Activated CD8-positive, alpha-beta T cell treated with anti-CD3 and anti-CD28 coated beads, Interleukin-2, amount 10 ng/mL, durations not matched to agents 7 days and 5 days (primary cell): ENCODE measurements at regions not wholly inside any gene's neighbourhood (a gene's known extent, or its start where the extent isn't known, plus 50 kb on each side); places are given as distances from the start of the nearest gene placed in this dataset.

ENCODE experiments used
- ATAC-seq: fragments of 150-1000 bp; cut with Tn5 transposase; one replicate; pipeline ENCODE4 v1.10.0; 2021; ENCODE audit warnings: moderate library complexity
- CTCF ChIA-PET: fragments of 350-600 bp; sonication (Branson Sonifier 250); formaldehyde crosslinking; loops from one replicate; lab custom pipeline; 2021; ENCODE audit warnings: antibody characterized with exemption; lab: Charles Lee
- POLR2A ChIA-PET: fragments of 350-600 bp; sonication (Branson Sonifier 250); formaldehyde crosslinking; loops from one replicate; lab custom pipeline; 2021; ENCODE audit warnings: antibody characterized with exemption; lab: Charles Lee
- DNase-seq: peaks from one replicate; pipeline ENCODE4 v3.0.0-alpha.2; 2020
- H3K27ac Mint-ChIP-seq: one replicate; pipeline ENCODE4 v1.8.0; 2021; ENCODE audit warnings: mild to moderate bottlenecking, mixed read lengths
- H3K27me3 Mint-ChIP-seq: one replicate; pipeline ENCODE4 v1.8.0; 2021; ENCODE audit warnings: low read depth, mixed read lengths
- H3K36me3 Mint-ChIP-seq: one replicate; pipeline ENCODE4 v1.8.0; 2021; ENCODE audit warnings: low read depth, mixed read lengths
- H3K4me1 Mint-ChIP-seq: one replicate; pipeline ENCODE4 v1.8.0; 2021; ENCODE audit warnings: low read depth, mixed read lengths
- H3K4me3 Mint-ChIP-seq: one replicate; pipeline ENCODE4 v1.8.0; 2021; ENCODE audit warnings: mild to moderate bottlenecking, mixed read lengths
- H3K9me3 Mint-ChIP-seq: one replicate; pipeline ENCODE4 v1.8.0; 2022; ENCODE audit warnings: mixed read lengths; ENCODE audit not compliant: insufficient read depth

DNA sequence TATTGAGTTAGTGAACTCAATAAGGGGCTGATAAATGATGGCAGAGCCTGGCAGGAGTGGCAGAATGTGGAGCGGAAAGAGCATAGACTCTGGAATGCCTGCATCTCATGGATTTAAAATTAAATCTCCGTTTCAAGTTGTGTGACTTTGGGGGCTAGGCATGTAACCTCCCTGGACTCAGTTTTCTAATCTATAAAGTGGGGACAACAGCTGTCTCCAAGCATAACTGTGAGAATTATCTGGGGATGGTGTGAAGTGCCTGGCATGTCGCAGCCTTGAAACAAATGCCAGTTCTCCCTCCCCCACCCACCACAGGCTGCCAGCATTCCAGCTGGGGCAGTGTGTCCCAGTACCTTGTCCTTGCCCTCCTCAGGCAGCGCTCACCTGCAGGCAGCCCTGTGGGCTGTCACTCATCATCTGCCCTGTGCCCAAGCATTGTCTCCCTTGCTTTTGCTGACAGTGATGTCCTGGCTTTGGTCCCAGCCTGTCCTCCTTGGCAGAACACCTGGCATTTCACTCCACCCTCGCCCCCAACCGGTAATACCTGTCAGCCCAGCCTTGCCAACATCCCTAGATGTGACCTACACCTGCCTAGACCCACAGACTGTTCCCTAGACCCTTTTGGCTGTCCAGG is 129.6 kb downstream of the MRM1 start:
- no peak overlapping the region for H3K4me3 Mint-ChIP-seq
- DNase-seq: no peak
- no peaks in the 10 kb centered on the region for H3K9me3 Mint-ChIP-seq
- no peak overlapping the region for H3K27ac Mint-ChIP-seq
- CTCF ChIA-PET: no interaction called here
- no peak for ATAC-seq
- H3K4me1 Mint-ChIP-seq: peaks cover 26% of the 10 kb centered on the region
- no peaks in the 10 kb centered on the region for H3K36me3 Mint-ChIP-seq
- POLR2A ChIA-PET: no interaction called here
- peaks cover 20% of the 10 kb centered on the region for H3K27me3 Mint-ChIP-seq

DNA sequence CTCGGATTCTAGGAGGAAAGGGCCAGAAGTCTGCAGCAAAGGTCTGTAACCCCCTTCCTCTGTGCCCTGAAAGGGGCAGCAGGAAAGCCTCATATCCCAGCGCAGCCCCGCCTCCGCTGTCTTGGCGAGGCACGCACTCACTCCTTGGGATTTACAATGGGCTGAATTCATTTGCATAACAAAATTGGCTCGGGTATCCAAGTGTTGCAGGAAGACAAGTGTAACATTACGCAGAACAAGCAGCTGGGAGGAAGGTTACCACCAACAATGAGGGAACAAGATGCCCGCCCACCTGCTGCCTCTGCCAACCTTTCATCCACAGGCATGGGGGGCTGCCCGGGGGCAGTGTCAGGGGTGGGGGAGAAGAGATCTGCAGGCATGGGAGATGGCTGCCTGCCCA is 130.4 kb downstream of the MRM1 start:
- DNase-seq (no peak), ATAC-seq (no peak)
- Mint-ChIP-seq H3K4me3 (no peak overlapping the region), H3K4me1 (peaks cover 18% of the 10 kb centered on the region), H3K27me3 (peaks cover 21% of the 10 kb centered on the region), H3K36me3 (no peaks in the 10 kb centered on the region), H3K9me3 (no peaks in the 10 kb centered on the region), H3K27ac (no peak overlapping the region)
- ChIA-PET POLR2A (interaction anchor here (0.9 kb wide), 1 partner anchor 9 kb away, joined by 3 read pairs; no protein-coding TSS in a partner anchor), CTCF (no interaction called here)

DNA sequence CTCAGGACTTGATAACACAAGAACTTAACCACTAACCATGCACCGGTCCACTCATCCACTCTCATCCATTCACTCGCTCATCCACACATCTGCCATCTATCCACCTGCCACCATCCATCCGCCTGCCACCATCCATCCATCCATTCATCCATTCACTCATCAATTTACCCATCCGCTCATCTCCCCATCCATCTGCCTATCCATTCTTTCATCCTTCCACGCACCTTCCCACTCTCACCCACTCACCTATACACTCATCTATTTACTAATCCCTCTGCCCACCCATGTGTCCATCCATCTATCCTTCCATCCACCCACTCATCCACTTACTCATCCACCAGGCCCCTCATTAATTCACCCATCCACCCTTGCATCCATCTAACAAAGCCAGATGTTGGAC is 131.0 kb downstream of the MRM1 start:
- DNase-seq (no peak), ATAC-seq (no peak)
- ChIA-PET POLR2A (interaction anchor here (0.9 kb wide), 1 partner anchor 10 kb away, joined by 3 read pairs; no protein-coding TSS in a partner anchor), CTCF (no interaction called here)
- Mint-ChIP-seq H3K27me3 (peaks cover 22% of the 10 kb centered on the region), H3K36me3 (no peaks in the 10 kb centered on the region), H3K9me3 (no peaks in the 10 kb centered on the region), H3K4me1 (peaks cover 13% of the 10 kb centered on the region), H3K27ac (no peak overlapping the region), H3K4me3 (no peak overlapping the region)

DNA sequence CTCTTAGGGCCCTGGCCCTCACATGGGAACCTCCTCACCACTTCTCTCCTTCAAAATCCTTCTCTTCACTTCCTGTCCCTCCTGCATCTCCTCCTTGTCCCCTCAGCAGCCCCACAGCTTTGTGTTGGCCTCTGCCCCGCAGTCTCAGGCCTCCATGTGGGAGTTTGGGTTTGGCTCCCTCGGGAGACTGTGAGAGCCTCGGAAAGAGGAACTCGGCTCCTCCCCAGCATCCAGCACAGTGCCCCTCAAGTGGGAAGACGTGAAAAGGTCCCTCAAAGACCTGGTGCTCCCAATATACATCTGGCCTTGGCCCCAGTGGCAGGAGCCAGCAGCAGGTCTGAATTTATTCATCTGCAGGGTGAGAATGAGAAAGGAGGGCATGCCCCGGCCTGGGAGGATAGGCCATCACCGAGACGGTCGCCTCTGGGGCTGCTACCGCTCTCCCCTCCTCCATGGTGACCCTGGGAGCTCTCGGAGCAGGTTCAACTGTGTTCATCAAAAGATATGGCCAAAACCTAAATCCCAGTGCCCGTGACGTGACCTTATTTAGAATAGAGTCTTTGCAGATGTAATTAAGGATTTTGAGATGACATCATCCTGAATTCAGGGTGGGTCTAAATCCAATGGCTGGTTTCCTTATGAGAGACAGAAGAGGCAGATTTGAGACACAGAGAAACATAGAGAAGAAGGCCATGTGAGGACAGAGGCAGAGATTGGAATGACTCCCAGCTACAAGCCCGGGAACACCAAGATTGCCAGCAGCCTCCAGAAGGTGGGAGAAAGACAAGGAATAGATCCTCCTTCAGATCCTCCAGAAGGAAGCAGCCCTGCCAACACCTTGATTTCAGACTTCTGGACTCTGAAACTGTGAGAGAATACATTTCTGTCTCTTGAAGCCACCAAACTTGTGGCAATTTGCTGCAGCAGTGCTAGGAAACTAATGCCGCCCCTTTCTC is 135.1 kb downstream of the MRM1 start:
- no peaks in the 10 kb centered on the region for H3K9me3 Mint-ChIP-seq
- DNase-seq: no peak
- peaks cover 13% of the 10 kb centered on the region for H3K27me3 Mint-ChIP-seq
- no peak overlapping the region for H3K27ac Mint-ChIP-seq
- H3K4me1 Mint-ChIP-seq: no peaks in the 10 kb centered on the region
- POLR2A ChIA-PET: no interaction called here
- ATAC-seq: no peak
- CTCF ChIA-PET: no interaction called here
- H3K36me3 Mint-ChIP-seq: no peaks in the 10 kb centered on the region
- H3K4me3 Mint-ChIP-seq: no peak overlapping the region

DNA sequence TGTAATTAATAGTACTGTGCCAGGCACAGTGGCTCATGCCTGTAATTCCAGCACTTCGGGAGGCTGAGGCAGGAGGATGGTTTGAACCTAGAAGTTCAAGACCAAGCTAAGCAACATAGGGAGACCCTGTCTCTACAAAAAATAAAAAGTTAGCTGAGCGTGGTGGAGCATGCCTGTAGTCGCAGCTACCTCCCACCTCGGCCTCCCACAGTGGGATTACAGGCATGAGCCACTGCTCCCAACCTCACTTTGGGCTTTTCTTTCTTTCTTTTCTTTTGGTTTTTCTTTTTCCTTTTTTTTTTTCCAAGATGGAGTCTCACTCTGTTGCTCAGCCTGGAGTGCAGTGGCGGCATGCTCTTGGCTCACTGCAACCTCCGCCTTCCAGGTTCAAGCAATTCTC is 137.8 kb downstream of the MRM1 start:
- CTCF ChIA-PET: no interaction called here
- Mint-ChIP-seq H3K27ac (no peak overlapping the region), H3K4me3 (no peak overlapping the region), H3K27me3 (peaks cover 11% of the 10 kb centered on the region), H3K9me3 (no peaks in the 10 kb centered on the region), H3K36me3 (no peaks in the 10 kb centered on the region), H3K4me1 (no peaks in the 10 kb centered on the region)
- POLR2A ChIA-PET: no interaction called here
- DNase-seq (no peak), ATAC-seq (no peak)

DNA sequence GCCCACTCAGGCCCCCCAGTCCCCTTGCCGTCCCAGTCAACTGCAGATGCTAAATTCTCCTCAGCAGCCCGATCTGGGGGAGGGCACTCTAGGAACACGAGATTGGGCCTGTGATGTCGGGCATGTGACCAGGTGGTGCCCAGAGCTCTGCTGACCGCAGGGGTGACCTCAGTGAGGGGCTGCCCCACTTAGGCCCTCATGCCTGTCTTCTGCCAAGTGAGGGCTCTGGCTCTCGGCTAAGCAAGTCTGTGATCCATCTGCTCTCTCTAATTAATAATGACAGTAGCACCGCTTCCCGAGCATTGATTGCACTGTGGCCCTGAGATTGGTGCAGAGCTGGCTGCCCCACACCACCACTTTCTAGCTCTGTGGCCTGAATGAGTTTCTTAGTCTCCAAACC is 138.8 kb downstream of the MRM1 start:
- H3K27ac Mint-ChIP-seq: no peak overlapping the region
- POLR2A ChIA-PET: interaction anchor here (0.6 kb wide), 1 partner anchor 1762 kb away, joined by 3 read pairs; no protein-coding TSS in a partner anchor
- H3K36me3 Mint-ChIP-seq: no peaks in the 10 kb centered on the region

DNA sequence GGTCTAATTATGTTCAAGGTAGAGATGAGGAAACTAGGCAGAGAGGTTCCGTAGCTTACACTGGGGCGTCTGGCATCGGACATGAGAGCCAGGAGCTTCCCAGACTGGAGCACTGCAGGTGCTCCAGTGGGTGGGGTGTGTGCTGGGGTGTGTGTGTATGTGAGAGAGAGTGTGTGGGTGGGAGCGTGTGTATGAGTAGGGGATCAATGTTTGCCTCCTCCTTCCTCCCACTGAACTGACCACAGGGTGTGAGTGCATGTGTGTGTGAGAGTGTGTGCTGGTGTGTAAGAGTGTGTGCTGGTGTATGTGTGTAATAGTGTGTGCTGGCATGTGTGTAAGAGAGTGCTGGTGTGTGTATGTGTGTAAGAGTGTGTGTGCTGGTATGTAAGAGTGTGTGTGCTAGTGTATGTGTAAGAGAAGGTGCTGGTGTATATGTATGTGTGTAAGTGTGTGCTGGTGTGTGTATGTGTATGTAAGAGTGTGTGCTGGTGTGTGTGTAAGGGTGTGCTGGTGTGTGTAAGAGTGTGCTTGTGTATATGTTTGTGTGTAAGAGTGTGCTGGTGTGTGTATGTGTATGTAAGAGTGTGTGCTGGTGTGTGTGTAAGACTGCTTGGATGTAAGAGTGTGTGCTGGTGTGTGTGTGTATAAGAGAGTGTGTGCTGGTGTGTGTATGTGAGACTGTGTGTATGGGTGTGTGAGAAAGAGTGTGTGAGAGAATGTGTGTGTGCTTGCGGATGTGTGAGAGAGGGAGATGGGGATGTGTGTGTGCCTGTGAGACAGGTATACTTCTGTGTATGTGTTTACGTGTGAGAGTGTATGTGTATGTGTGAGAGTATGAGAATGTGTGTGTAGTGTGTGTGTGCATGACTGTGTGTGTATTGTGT is 139.9 kb downstream of the MRM1 start:
- POLR2A ChIA-PET: interaction anchor here (0.6 kb wide), 1 partner anchor 11 kb away, joined by 3 read pairs; no protein-coding TSS in a partner anchor
- Mint-ChIP-seq H3K27ac (peak overlapping the region; percentile 0), H3K4me3 (no peak overlapping the region), H3K4me1 (no peaks in the 10 kb centered on the region), H3K36me3 (no peaks in the 10 kb centered on the region), H3K27me3 (peaks cover 9% of the 10 kb centered on the region), H3K9me3 (no peaks in the 10 kb centered on the region)
- DNase-seq (no peak), ATAC-seq (no peak)
- CTCF ChIA-PET: no interaction called here

More for the DNA sequence above, 138.8 kb downstream of the MRM1 start:
- Mint-ChIP-seq H3K27me3 (peaks cover 9% of the 10 kb centered on the region), H3K9me3 (no peaks in the 10 kb centered on the region), H3K4me3 (no peak overlapping the region), H3K4me1 (no peaks in the 10 kb centered on the region)
- ATAC-seq (no peak), DNase-seq (no peak)
- CTCF ChIA-PET: no interaction called here

DNA sequence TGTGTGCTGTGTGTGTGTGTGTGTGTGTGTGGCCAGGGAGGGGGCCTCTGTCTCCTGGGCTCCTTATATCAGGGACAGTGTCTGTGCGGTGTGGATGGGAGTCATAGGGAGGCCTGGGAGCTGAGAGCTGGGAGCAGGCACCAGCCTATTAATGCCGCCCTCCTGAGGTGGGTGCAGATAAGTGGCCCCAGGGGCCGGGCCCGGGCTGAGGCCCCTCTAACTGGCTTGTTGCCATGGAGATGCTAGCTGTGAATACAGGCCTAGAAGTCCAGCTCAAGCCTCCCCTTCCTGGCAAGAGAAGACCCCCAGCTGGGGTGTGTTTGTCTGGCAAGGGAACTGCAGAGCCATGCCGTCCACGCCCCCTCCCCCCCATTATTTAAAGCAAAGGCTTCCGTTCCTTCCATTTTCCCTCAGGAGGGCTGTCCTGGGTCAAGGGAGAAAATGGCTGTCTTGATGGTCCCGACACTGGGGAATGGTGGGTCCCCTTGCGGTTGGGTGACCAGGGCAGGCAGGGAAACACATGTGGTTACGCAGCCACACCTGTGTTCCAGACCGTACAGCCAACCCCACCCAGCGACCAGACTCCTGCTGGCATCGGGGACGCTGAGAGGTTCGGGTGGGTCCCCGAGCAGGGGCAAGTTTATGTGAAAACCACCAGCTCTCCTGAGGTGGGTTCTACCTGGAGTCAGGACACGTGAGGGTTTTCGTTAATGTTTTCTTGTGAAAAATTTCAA is 141.1 kb downstream of the MRM1 start:
- H3K36me3 Mint-ChIP-seq: no peaks in the 10 kb centered on the region
- H3K4me1 Mint-ChIP-seq: no peaks in the 10 kb centered on the region
- POLR2A ChIA-PET: no interaction called here
- no peak for ATAC-seq
- no peak for DNase-seq
- H3K27ac Mint-ChIP-seq: no peak overlapping the region
- H3K9me3 Mint-ChIP-seq: no peaks in the 10 kb centered on the region
- CTCF ChIA-PET: interaction anchor here (0.9 kb wide), 1 partner anchor 13 kb away, joined by 3 read pairs; no protein-coding TSS in a partner anchor
- H3K27me3 Mint-ChIP-seq: peaks cover 5% of the 10 kb centered on the region
- no peak overlapping the region for H3K4me3 Mint-ChIP-seq

DNA sequence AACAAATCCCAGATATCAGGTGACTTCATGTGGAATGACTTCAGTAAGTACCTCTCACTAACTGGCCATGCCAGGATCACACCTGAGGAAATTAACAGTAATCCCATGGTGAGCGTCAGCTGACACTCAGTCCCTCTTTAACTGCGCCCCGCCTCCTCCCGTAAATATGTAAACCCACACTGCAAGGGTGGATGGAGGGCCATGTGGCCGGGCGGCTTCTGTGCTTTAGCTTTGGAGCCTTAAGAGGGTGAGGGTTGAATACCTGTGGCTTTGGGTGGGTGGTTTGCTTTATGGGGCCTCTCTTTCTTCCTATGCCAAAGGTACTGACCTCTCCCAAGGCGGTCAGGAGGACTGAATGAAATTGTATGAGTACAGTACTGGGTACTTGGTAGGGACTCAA is 141.7 kb downstream of the MRM1 start:
- POLR2A ChIA-PET: no interaction called here
- no peak overlapping the region for H3K4me3 Mint-ChIP-seq
- H3K9me3 Mint-ChIP-seq: no peaks in the 10 kb centered on the region
- CTCF ChIA-PET: interaction anchor here (0.9 kb wide), 1 partner anchor 12 kb away, joined by 3 read pairs; no protein-coding TSS in a partner anchor
- H3K27ac Mint-ChIP-seq: no peak overlapping the region
- DNase-seq (no peak), ATAC-seq (no peak)
- H3K27me3 Mint-ChIP-seq: peaks cover 4% of the 10 kb centered on the region
- H3K36me3 Mint-ChIP-seq: no peaks in the 10 kb centered on the region
- H3K4me1 Mint-ChIP-seq: no peaks in the 10 kb centered on the region

DNA sequence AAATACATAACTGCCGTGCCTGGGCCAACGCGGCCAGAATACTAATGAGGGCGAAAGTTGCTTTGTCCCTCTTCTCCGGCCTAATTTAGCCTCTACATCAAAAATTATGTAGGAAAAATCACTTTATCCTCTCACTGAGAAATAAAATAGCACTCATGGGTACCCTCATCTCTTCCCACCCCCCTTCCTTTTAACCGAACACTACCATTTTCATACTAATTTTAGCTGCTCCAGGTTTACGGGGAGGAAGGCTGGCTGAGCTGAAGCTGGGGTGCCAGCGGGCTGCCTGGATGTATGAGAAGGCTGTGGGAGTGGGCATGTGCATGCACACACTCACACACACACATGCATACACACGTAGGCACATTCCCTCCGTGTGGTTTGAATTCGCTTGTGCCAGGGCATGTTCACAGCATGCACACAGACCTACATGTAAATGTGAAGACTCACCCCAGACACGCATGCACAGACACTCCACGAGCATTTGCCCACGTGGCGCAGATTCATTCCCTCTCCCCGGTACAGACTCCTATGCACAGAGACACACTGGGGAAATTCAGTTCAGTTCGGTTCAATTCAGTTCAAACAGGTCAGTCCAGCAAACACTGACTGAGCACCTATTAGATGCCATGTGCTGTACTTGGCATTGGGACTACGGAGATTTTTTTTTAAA is 145.1 kb downstream of the MRM1 start:
- H3K4me3 Mint-ChIP-seq: no peak overlapping the region
- H3K27ac Mint-ChIP-seq: no peak overlapping the region
- no peaks in the 10 kb centered on the region for H3K9me3 Mint-ChIP-seq
- ChIA-PET CTCF (no interaction called here), POLR2A (no interaction called here)
- H3K36me3 Mint-ChIP-seq: no peaks in the 10 kb centered on the region
- no peaks in the 10 kb centered on the region for H3K4me1 Mint-ChIP-seq
- DNase-seq: no peak
- ATAC-seq: no peak
- H3K27me3 Mint-ChIP-seq: peaks cover 2% of the 10 kb centered on the region
